ENCODE measurements at regions not wholly inside any gene's neighbourhood (a gene's known extent, or its start where the extent isn't known, plus 50 kb on each side); places are given as distances from the start of the nearest gene placed in this dataset.

DNA sequence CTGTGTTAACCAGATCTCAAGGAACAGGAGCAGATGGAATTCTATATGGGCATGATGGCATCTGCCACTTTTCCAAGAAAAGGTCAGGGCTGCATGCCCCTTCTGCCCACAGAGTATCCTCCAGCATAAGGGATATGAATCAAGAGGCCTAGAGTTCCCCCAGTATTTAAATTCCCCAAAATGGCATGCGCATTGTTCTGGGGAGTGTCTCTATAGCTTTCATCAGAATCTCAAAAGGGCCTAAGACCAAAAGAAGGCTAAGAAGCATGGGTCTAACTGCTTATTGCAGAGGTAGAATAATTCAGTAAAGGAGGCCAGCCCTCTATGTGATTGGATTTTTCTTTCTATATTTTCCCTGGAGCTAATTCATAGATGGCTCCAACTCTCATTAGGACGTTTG lies 114.2 kb upstream of the SPIN1 start:
- Histone ChIP-seq H3K36me3 (ENCODE audit: control insufficient read depth in 2 of 3, insufficient read depth in 3 of 3, low read length in 3 of 3) (no peaks in the 10 kb centered on the region), H3K4me1 (ENCODE audit: control insufficient read depth in 2 of 3, insufficient read depth in 2 of 3, low read depth in 1 of 3, low read length in 3 of 3) (no peaks in the 10 kb centered on the region), H3K27me3 (ENCODE audit: control insufficient read depth, insufficient read depth, low read length) (no peaks in the 10 kb centered on the region), H3K27ac (ENCODE audit: low read depth in 2 of 2, low read length in 2 of 2) (no peak overlapping the region), H3K9me3 (ENCODE audit: control insufficient read depth in 2 of 3, insufficient read depth in 1 of 3, low read length in 3 of 3) (no peaks in the 10 kb centered on the region), H3K4me3 (ENCODE audit: low read length in 3 of 3) (no peak overlapping the region), H3K9ac (ENCODE audit: low read length in 3 of 3) (no peak overlapping the region)
- TF ChIP-seq, protein P1, sequence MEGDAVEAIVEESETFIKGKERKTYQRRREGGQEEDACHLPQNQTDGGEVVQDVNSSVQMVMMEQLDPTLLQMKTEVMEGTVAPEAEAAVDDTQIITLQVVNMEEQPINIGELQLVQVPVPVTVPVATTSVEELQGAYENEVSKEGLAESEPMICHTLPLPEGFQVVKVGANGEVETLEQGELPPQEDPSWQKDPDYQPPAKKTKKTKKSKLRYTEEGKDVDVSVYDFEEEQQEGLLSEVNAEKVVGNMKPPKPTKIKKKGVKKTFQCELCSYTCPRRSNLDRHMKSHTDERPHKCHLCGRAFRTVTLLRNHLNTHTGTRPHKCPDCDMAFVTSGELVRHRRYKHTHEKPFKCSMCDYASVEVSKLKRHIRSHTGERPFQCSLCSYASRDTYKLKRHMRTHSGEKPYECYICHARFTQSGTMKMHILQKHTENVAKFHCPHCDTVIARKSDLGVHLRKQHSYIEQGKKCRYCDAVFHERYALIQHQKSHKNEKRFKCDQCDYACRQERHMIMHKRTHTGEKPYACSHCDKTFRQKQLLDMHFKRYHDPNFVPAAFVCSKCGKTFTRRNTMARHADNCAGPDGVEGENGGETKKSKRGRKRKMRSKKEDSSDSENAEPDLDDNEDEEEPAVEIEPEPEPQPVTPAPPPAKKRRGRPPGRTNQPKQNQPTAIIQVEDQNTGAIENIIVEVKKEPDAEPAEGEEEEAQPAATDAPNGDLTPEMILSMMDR (IDR thresholded peaks at IDR 0.05; ENCODE audit: borderline replicate concordance, extremely low read depth, insufficient read depth) = no peak
- FAIRE-seq (no peak), DNase-seq (no peak)
- intact Hi-C loops (cut with DNase I) = no loop called here

DNA sequence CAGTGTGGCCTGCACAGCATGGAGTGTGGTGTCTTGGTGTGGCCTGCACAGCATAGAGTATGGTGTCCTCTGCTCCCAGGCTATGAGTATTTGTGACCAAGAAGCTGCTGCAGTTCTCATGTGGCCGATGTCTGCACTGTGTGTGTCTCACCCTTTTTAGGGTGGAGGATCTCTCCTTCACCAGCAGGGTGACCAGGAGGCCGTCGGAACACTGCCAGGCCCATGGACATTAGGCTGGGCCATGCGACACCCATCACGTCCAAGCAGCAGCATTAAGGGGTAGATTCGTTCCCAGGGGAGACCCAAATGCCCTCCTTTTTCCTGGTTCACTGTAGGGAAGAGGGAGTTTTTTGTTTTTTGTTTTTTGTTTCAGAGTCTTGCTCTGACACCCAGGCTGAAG lies 115.3 kb upstream of the SPIN1 start:
- DNase-seq (no peak), FAIRE-seq (no peak)
- intact Hi-C loops (cut with DNase I) = no loop called here
- no peak overlapping the region for H3K4me3 ChIP-seq (ENCODE audit: low read length in 3 of 3)
- H3K36me3 ChIP-seq (ENCODE audit: control insufficient read depth in 2 of 3, insufficient read depth in 3 of 3, low read length in 3 of 3) = no peaks in the 10 kb centered on the region
- H3K27ac ChIP-seq (ENCODE audit: low read depth in 2 of 2, low read length in 2 of 2) = no peak overlapping the region
- H3K9ac ChIP-seq (ENCODE audit: low read length in 3 of 3) = no peak overlapping the region
- H3K9me3 ChIP-seq (ENCODE audit: control insufficient read depth in 2 of 3, insufficient read depth in 1 of 3, low read length in 3 of 3) = no peaks in the 10 kb centered on the region
- no peaks in the 10 kb centered on the region for H3K4me1 ChIP-seq (ENCODE audit: control insufficient read depth in 2 of 3, insufficient read depth in 2 of 3, low read depth in 1 of 3, low read length in 3 of 3)
- TF ChIP-seq, protein P1 (IDR thresholded peaks at IDR 0.05; ENCODE audit: borderline replicate concordance, extremely low read depth, insufficient read depth) = no peak
- H3K27me3 ChIP-seq (ENCODE audit: control insufficient read depth, insufficient read depth, low read length) = no peaks in the 10 kb centered on the region

GRCh38 chr9:88270413-88270812 lies 117.8 kb upstream of the SPIN1 start:
- DNase-seq (no peak), FAIRE-seq (no peak)
- Histone ChIP-seq H3K27ac (ENCODE audit: low read depth in 2 of 2, low read length in 2 of 2) (no peak overlapping the region), H3K27me3 (ENCODE audit: control insufficient read depth, insufficient read depth, low read length) (no peaks in the 10 kb centered on the region), H3K4me1 (ENCODE audit: control insufficient read depth in 2 of 3, insufficient read depth in 2 of 3, low read depth in 1 of 3, low read length in 3 of 3) (no peaks in the 10 kb centered on the region), H3K9ac (ENCODE audit: low read length in 3 of 3) (no peak overlapping the region), H3K9me3 (ENCODE audit: control insufficient read depth in 2 of 3, insufficient read depth in 1 of 3, low read length in 3 of 3) (no peaks in the 10 kb centered on the region), H3K36me3 (ENCODE audit: control insufficient read depth in 2 of 3, insufficient read depth in 3 of 3, low read length in 3 of 3) (no peaks in the 10 kb centered on the region), H3K4me3 (ENCODE audit: low read length in 3 of 3) (no peak overlapping the region)
- TF ChIP-seq, protein P1 (IDR thresholded peaks at IDR 0.05; ENCODE audit: borderline replicate concordance, extremely low read depth, insufficient read depth) = no peak
- intact Hi-C loops (cut with DNase I) = no loop called here

DNA sequence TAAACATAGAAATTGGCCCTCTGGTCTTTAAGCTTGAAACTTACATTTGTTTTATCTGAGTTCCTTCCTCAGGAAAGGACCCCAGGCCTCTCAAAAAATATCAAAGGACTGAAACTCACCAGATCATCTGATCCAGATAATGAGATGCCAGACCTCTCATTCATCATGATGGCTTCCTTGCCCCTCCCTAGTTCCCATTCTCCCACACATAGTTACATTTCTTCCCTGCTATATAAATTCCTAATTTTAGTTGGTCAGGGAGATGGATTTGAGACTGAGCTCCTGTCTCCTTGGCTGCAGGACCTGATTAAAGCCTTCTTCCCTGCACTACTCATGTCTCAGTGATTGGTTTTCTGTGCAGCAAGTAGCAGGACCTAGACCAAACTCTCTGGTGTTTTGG lies 119.4 kb upstream of the SPIN1 start:
- no peak for DNase-seq
- no peak overlapping the region for H3K9ac ChIP-seq (ENCODE audit: low read length in 3 of 3)
- no peak overlapping the region for H3K4me3 ChIP-seq (ENCODE audit: low read length in 3 of 3)
- H3K9me3 ChIP-seq (ENCODE audit: control insufficient read depth in 2 of 3, insufficient read depth in 1 of 3, low read length in 3 of 3) = no peaks in the 10 kb centered on the region
- no peaks in the 10 kb centered on the region for H3K36me3 ChIP-seq (ENCODE audit: control insufficient read depth in 2 of 3, insufficient read depth in 3 of 3, low read length in 3 of 3)
- no peaks in the 10 kb centered on the region for H3K27me3 ChIP-seq (ENCODE audit: control insufficient read depth, insufficient read depth, low read length)
- H3K4me1 ChIP-seq (ENCODE audit: control insufficient read depth in 2 of 3, insufficient read depth in 2 of 3, low read depth in 1 of 3, low read length in 3 of 3) = no peaks in the 10 kb centered on the region
- FAIRE-seq = no peak
- H3K27ac ChIP-seq (ENCODE audit: low read depth in 2 of 2, low read length in 2 of 2) = no peak overlapping the region
- TF ChIP-seq, protein P1 (IDR thresholded peaks at IDR 0.05; ENCODE audit: borderline replicate concordance, extremely low read depth, insufficient read depth) = no peak
- intact Hi-C loops (cut with DNase I) = no loop called here

Measured in kidney (tissue), 13 donors.